ENCODE measurements at regions not wholly inside any gene's neighbourhood (a gene's known extent, or its start where the extent isn't known, plus 50 kb on each side); places are given as distances from the start of the nearest gene placed in this dataset. TPM values are rescaled to one million over a fixed set of nuclear protein-coding genes. Genes with fewer than 3 reads are reported as not detected.

Small RNA genes lying in the stretch of these regions (small RNA-seq; reads per million reads assigned to genes)
- not detected for gene AL359920.1
